ENCODE measurements at regions not wholly inside any gene's neighbourhood (a gene's known extent, or its start where the extent isn't known, plus 50 kb on each side); places are given as distances from the start of the nearest gene placed in this dataset.
"Not testable (repeated sequence)": the region's sequence is repeated elsewhere in the genome, so short reads cannot be mapped to it uniquely, and the experiment has no call there.

GRCh38 chr2:83971547-83971946 lies 487.5 kb downstream of the SUCLG1 start:
- no peak for DNase-seq (ENCODE audit: low read depth in 2 of 2)

- no peak for DNase-seq (ENCODE audit: low read depth in 2 of 2)
These were observed 488.7 kb downstream of the SUCLG1 start for GRCh38 chr2:83970217-83970929.

- no peak for DNase-seq (ENCODE audit: low read depth in 2 of 2)
These were observed 490.0 kb downstream of the SUCLG1 start for GRCh38 chr2:83969085-83969484.

- no peak for DNase-seq (ENCODE audit: low read depth in 2 of 2)
These were observed 491.2 kb downstream of the SUCLG1 start for GRCh38 chr2:83967854-83968253.

- DNase-seq (ENCODE audit: low read depth in 2 of 2) = not testable (repeated sequence)
These were observed 492.1 kb downstream of the SUCLG1 start for GRCh38 chr2:83966946-83967345.

- DNase-seq (ENCODE audit: low read depth in 2 of 2) = no peak
These were observed 497.6 kb downstream of the SUCLG1 start for GRCh38 chr2:83961512-83961911.

GRCh38 chr2:83960371-83960770 lies 498.7 kb downstream of the SUCLG1 start:
- DNase-seq (ENCODE audit: low read depth in 2 of 2) = no peak

- DNase-seq (ENCODE audit: low read depth in 2 of 2) = no peak
These were observed 499.8 kb downstream of the SUCLG1 start for GRCh38 chr2:83959266-83959665.

GRCh38 chr2:83956991-83957390 lies 502.1 kb downstream of the SUCLG1 start:
- DNase-seq (ENCODE audit: low read depth in 2 of 2) = no peak

- DNase-seq (ENCODE audit: low read depth in 2 of 2) = no peak
These were observed 505.4 kb downstream of the SUCLG1 start for GRCh38 chr2:83953697-83954096.

GRCh38 chr2:83951378-83951947 lies 507.6 kb downstream of the SUCLG1 start:
- DNase-seq (ENCODE audit: low read depth in 2 of 2) = no peak

GRCh38 chr2:83949361-83949760 lies 509.7 kb downstream of the SUCLG1 start:
- DNase-seq (ENCODE audit: low read depth in 2 of 2) = no peak

GRCh38 chr2:83944191-83944590 lies 514.9 kb downstream of the SUCLG1 start:
- DNase-seq (ENCODE audit: low read depth in 2 of 2) = no peak

GRCh38 chr2:83943265-83943664 lies 515.8 kb downstream of the SUCLG1 start:
- no peak for DNase-seq (ENCODE audit: low read depth in 2 of 2)

- DNase-seq (ENCODE audit: low read depth in 2 of 2) = no peak
These were observed 517.2 kb downstream of the SUCLG1 start for GRCh38 chr2:83941886-83942285.

GRCh38 chr2:83933749-83934148 lies 525.3 kb downstream of the SUCLG1 start:
- no peak for DNase-seq (ENCODE audit: low read depth in 2 of 2)

GRCh38 chr2:83923531-83923930 lies 535.5 kb downstream of the SUCLG1 start:
- DNase-seq (ENCODE audit: low read depth in 2 of 2) = no peak

- DNase-seq (ENCODE audit: low read depth in 2 of 2) = no peak
These were observed 542.5 kb downstream of the SUCLG1 start for GRCh38 chr2:83916559-83916958.

GRCh38 chr2:83915381-83915780 lies 543.7 kb downstream of the SUCLG1 start:
- no peak for DNase-seq (ENCODE audit: low read depth in 2 of 2)

GRCh38 chr2:83908750-83909149 lies 550.3 kb downstream of the SUCLG1 start:
- DNase-seq (ENCODE audit: low read depth in 2 of 2) = no peak

GRCh38 chr2:83901317-83901716 lies 557.8 kb downstream of the SUCLG1 start:
- no peak for DNase-seq (ENCODE audit: low read depth in 2 of 2)

- no peak for DNase-seq (ENCODE audit: low read depth in 2 of 2)
These were observed 558.2 kb downstream of the SUCLG1 start for GRCh38 chr2:83900862-83901261.

- DNase-seq (ENCODE audit: low read depth in 2 of 2) = no peak
These were observed 559.8 kb downstream of the SUCLG1 start for GRCh38 chr2:83899271-83899670.

- DNase-seq (ENCODE audit: low read depth in 2 of 2) = no peak
These were observed 564.1 kb downstream of the SUCLG1 start for GRCh38 chr2:83894976-83895375.
